Frontal cortex (tissue), 3 donors: ENCODE measurements at regions not wholly inside any gene's neighbourhood (a gene's known extent, or its start where the extent isn't known, plus 50 kb on each side); places are given as distances from the start of the nearest gene placed in this dataset.

Experiments used
- DNase-seq, 2 donors: peaks; one replicate each; pipeline ENCODE4 v3.0.0; 2012; ENCODE audit warnings: low spot score in 2 of 2
- FAIRE-seq: peaks from 2 replicates; lab custom pipeline; 2012; peaks lifted over from hg19 to GRCh38; lab: Jason Lieb, UNC
- donor health status: control.
- donor health status: control.
- donor health status: control.

- DNase-seq (no peak), FAIRE-seq (no peak)
Measured at GRCh38 chr12:90342081-90342480, 612.9 kb downstream of the CCER1 start.

- DNase-seq, result no peak
- FAIRE-seq, result no peak
Measured at GRCh38 chr12:90339837-90340236, 615.1 kb downstream of the CCER1 start.

GRCh38 chr12:90338365-90338764 lies 616.6 kb downstream of the CCER1 start:
- DNase-seq, result no peak
- FAIRE-seq, result no peak

- DNase-seq (no peak), FAIRE-seq (no peak)
Measured at GRCh38 chr12:90337018-90337417, 618.0 kb downstream of the CCER1 start.

GRCh38 chr12:90335566-90335965 lies 619.4 kb downstream of the CCER1 start:
- FAIRE-seq (no peak), DNase-seq (no peak)

GRCh38 chr12:90333939-90334338 lies 621.0 kb downstream of the CCER1 start:
- FAIRE-seq (no peak), DNase-seq (no peak)

- FAIRE-seq (no peak), DNase-seq (no peak)
Measured at GRCh38 chr12:90333424-90333823, 621.6 kb downstream of the CCER1 start.

- DNase-seq (no peak), FAIRE-seq (no peak)
Measured at GRCh38 chr12:90331821-90332220, 623.2 kb downstream of the CCER1 start.

GRCh38 chr12:90331262-90331661 lies 622.6 kb upstream of the ATP2B1 start:
- no peak for DNase-seq
- no peak for FAIRE-seq

GRCh38 chr12:90327793-90328743 lies 619.4 kb upstream of the ATP2B1 start:
- no peak for FAIRE-seq
- DNase-seq, result no peak

- peak; percentile 73 for FAIRE-seq
Measured at GRCh38 chr12:90323217-90323616, 614.6 kb upstream of the ATP2B1 start.

GRCh38 chr12:90322006-90322405 lies 613.4 kb upstream of the ATP2B1 start:
- FAIRE-seq, result no peak
- DNase-seq, result no peak

More at GRCh38 chr12:90323217-90323616, 614.6 kb upstream of the ATP2B1 start:
- DNase-seq, result no peak

GRCh38 chr12:90321369-90321768 lies 612.7 kb upstream of the ATP2B1 start:
- DNase-seq (no peak), FAIRE-seq (no peak)

- DNase-seq (no peak), FAIRE-seq (no peak)
Measured at GRCh38 chr12:90311561-90311960, 602.9 kb upstream of the ATP2B1 start.

- DNase-seq, result no peak
- FAIRE-seq, result no peak
Measured at GRCh38 chr12:90305379-90305778, 596.7 kb upstream of the ATP2B1 start.

GRCh38 chr12:90304231-90304630 lies 595.6 kb upstream of the ATP2B1 start:
- no peak for DNase-seq
- FAIRE-seq, result no peak

GRCh38 chr12:90303771-90304170 lies 595.1 kb upstream of the ATP2B1 start:
- DNase-seq (no peak), FAIRE-seq (peak; percentile 49)

GRCh38 chr12:90301561-90302133 lies 593.0 kb upstream of the ATP2B1 start:
- DNase-seq (no peak), FAIRE-seq (no peak)

GRCh38 chr12:90301095-90301494 lies 592.5 kb upstream of the ATP2B1 start:
- DNase-seq (no peak), FAIRE-seq (no peak)

- FAIRE-seq (no peak), DNase-seq (no peak)
Measured at GRCh38 chr12:90299666-90300065, 591.0 kb upstream of the ATP2B1 start.

- FAIRE-seq (no peak), DNase-seq (no peak)
Measured at GRCh38 chr12:90299121-90299520, 590.5 kb upstream of the ATP2B1 start.
